ENCODE measurements at regions not wholly inside any gene's neighbourhood (a gene's known extent, or its start where the extent isn't known, plus 50 kb on each side); places are given as distances from the start of the nearest gene placed in this dataset.

DNA sequence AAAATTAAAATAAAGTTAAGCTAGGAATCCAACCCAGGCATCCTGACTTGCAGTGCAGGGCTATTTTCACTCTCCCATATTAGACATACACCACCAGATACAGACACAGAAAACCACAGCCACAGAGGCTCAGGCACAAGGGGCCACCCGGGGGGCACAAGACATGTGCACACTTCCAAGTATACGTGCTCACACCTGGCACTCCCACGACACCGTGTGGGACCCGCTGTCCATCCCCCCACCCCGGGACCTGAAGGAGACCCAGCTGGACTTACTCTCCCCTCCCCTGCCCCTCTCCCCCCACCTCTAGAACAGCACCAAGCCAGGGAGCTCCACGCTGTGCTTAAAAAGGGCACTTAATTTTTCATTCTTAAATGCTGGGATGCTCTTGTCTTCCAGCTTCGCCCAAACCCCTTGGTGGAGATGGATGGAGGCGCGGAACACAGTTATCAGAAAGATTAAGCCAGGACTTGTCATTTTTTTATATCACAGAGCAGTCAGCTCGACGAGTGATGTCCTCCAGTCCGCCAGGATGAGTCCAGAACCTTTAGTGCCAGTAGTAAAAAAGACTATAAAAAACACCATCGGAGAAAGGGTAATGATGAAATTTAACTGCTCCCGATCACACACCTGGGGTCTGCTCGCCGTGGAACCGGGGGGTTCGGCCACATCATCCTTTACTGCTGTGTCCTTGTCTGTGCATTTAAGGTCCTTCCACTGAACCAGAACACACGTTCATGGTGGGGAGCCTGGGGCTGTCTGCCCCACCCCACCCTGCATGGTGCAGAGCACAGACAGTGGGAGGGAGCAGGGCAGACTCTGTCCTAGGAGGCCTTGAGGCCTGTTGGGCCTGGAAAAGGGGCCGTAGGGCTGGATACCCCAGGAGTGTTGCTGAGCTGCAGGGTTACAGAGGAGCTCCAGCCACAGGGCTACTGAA is 73.3 kb upstream of the LHX1 start:
- CTCF ChIA-PET: interaction anchor here (0.5 to 1.6 kb wide), 8 partner anchors 11 to 987 kb away, joined by 3 to 6 read pairs (median 4); no protein-coding TSS in a partner anchor
- no TSS peak for BruUV-seq (replicated peaks)
- Mint-ChIP-seq H3K4me1 (ENCODE audit: low read depth, unreplicated experiment) (peaks cover 6% of the 10 kb centered on the region), H3K36me3 (ENCODE audit: insufficient read depth, unreplicated experiment) (no peaks in the 10 kb centered on the region), H3K9me3 (ENCODE audit: low read depth, unreplicated experiment) (no peaks in the 10 kb centered on the region), H3K4me3 (ENCODE audit: low read depth, unreplicated experiment) (no peak overlapping the region), H3K27me3 (ENCODE audit: unreplicated experiment) (peaks cover 89% of the 10 kb centered on the region), H3K27ac (ENCODE audit: unreplicated experiment) (no peak overlapping the region)
- DNase-seq: no peak
- TF ChIP-seq, protein P1, sequence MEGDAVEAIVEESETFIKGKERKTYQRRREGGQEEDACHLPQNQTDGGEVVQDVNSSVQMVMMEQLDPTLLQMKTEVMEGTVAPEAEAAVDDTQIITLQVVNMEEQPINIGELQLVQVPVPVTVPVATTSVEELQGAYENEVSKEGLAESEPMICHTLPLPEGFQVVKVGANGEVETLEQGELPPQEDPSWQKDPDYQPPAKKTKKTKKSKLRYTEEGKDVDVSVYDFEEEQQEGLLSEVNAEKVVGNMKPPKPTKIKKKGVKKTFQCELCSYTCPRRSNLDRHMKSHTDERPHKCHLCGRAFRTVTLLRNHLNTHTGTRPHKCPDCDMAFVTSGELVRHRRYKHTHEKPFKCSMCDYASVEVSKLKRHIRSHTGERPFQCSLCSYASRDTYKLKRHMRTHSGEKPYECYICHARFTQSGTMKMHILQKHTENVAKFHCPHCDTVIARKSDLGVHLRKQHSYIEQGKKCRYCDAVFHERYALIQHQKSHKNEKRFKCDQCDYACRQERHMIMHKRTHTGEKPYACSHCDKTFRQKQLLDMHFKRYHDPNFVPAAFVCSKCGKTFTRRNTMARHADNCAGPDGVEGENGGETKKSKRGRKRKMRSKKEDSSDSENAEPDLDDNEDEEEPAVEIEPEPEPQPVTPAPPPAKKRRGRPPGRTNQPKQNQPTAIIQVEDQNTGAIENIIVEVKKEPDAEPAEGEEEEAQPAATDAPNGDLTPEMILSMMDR (IDR thresholded peaks at IDR 0.05; ENCODE audit: unreplicated experiment): no peak
- intact Hi-C loops (cut with micrococcal nuclease; ENCODE audit: unreplicated experiment): no loop called here

DNA sequence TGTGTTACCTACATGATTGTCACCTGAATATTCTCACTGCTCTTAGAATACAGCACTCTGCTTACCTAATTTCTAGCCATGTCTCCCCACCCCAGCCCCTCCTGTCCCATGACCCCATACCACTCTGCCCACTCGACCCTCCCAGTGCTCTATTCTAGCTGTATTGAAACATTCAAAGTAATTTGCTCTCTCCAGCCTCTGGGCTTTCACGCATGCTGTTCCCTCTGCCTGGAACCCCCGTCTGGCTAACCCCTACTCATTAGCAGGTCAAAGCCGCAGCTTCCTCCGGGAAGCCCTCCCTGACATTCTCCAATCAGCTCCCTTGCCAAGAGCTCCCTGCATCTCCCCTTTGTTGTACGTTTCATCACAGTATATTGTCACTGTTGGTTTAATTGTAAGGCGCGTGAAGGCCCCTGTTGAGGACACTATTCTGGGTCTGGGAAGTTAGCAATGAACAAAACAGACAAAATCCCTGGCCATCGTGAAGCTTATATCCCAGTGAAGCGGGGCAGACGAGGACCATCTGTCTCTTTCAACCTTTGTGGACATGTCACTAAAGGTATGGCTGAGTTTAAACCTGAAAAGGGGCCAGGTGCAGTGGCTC is 72.3 kb upstream of the LHX1 start:
- Mint-ChIP-seq H3K4me3 (ENCODE audit: low read depth, unreplicated experiment) (no peak overlapping the region), H3K9me3 (ENCODE audit: low read depth, unreplicated experiment) (no peaks in the 10 kb centered on the region), H3K27ac (ENCODE audit: unreplicated experiment) (no peak overlapping the region), H3K4me1 (ENCODE audit: low read depth, unreplicated experiment) (no peaks in the 10 kb centered on the region), H3K36me3 (ENCODE audit: insufficient read depth, unreplicated experiment) (no peaks in the 10 kb centered on the region), H3K27me3 (ENCODE audit: unreplicated experiment) (peaks cover 89% of the 10 kb centered on the region)
- BruUV-seq (replicated peaks): no TSS peak
- CTCF ChIA-PET: interaction anchor here (0.8 to 2.4 kb wide), 6 partner anchors 9 to 199 kb away, joined by 3 to 14 read pairs (median 4); no protein-coding TSS in a partner anchor
- DNase-seq: no peak
- TF ChIP-seq, protein P1 (IDR thresholded peaks at IDR 0.05; ENCODE audit: unreplicated experiment): no peak
- intact Hi-C loops (cut with micrococcal nuclease; ENCODE audit: unreplicated experiment): no loop called here

DNA sequence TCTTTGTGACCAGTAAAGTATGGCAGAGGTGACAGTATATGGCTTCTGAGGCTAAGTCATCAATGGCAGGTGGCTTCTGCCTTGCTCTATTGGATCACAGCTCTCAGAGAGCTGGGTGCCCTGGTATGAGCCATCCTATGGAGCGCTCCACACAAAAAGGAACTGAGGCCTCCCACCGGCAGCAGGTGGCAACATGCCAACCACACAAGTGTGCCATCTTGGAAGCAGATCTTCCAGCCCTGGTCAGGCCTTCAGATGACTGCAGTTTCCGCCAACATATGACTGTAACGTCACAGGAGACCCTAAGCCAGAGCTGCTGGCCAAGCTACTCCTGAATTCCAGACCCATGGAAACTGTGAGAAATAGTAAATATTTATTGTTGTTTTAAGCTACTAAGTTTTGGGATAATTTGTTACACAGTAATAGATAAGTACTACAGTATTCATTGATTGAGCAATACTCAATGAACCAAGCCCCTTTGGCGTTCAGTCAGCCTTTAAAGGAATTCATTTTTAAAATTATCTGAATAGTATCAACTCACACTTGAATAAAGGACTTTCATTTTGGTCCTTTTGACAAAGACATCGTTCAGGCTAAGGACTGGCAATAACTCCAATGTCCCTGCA is 69.4 kb upstream of the LHX1 start:
- Mint-ChIP-seq H3K27ac (ENCODE audit: unreplicated experiment) (no peak overlapping the region), H3K27me3 (ENCODE audit: unreplicated experiment) (peaks cover 97% of the 10 kb centered on the region), H3K4me3 (ENCODE audit: low read depth, unreplicated experiment) (no peak overlapping the region), H3K4me1 (ENCODE audit: low read depth, unreplicated experiment) (no peaks in the 10 kb centered on the region), H3K36me3 (ENCODE audit: insufficient read depth, unreplicated experiment) (no peaks in the 10 kb centered on the region), H3K9me3 (ENCODE audit: low read depth, unreplicated experiment) (no peaks in the 10 kb centered on the region)
- DNase-seq: no peak
- TF ChIP-seq, protein P1 (IDR thresholded peaks at IDR 0.05; ENCODE audit: unreplicated experiment): no peak
- CTCF ChIA-PET: interaction anchor here (0.6 to 1.9 kb wide), 3 partner anchors 10 to 104 kb away, joined by 3 to 9 read pairs (median 3); no protein-coding TSS in a partner anchor
- intact Hi-C loops (cut with micrococcal nuclease; ENCODE audit: unreplicated experiment): no loop called here
- no TSS peak for BruUV-seq (replicated peaks)

DNA sequence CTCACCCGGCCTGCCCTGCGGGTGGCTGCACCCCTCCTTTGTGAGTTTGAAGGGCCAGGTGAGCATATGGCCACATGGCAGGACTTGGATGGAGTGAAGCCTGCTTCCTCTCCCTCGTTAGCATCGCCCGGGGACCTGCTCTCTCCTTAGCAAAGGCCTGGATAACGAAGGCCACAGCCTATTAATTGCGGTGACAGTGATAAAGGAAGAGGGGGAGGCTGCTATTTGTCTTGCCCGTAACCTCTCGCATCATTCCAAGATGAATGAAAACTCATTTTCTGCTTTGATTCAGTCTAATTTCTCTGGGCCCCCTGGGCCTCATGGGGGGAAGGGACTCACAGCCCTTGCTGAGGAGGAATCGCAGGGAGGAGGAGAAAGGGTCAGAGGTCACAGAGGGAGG is 68.5 kb upstream of the LHX1 start:
- H3K27me3 Mint-ChIP-seq (ENCODE audit: unreplicated experiment): peaks cover 100% of the 10 kb centered on the region
- CTCF ChIA-PET: interaction anchor here (1.3 to 1.9 kb wide), 2 partner anchors 9 to 12 kb away, joined by 3 to 9 read pairs; no protein-coding TSS in a partner anchor
- no peaks in the 10 kb centered on the region for H3K4me1 Mint-ChIP-seq (ENCODE audit: low read depth, unreplicated experiment)
- TF ChIP-seq, protein P1 (IDR thresholded peaks at IDR 0.05; ENCODE audit: unreplicated experiment): no peak
- intact Hi-C loops (cut with micrococcal nuclease; ENCODE audit: unreplicated experiment): no loop called here
- BruUV-seq (replicated peaks): no TSS peak
- no peak overlapping the region for H3K4me3 Mint-ChIP-seq (ENCODE audit: low read depth, unreplicated experiment)
- no peak for DNase-seq
- no peak overlapping the region for H3K27ac Mint-ChIP-seq (ENCODE audit: unreplicated experiment)
- H3K9me3 Mint-ChIP-seq (ENCODE audit: low read depth, unreplicated experiment): peaks cover 2% of the 10 kb centered on the region
- no peaks in the 10 kb centered on the region for H3K36me3 Mint-ChIP-seq (ENCODE audit: insufficient read depth, unreplicated experiment)

Data from Calu3 (cell line).